PC-3 (cell line): ENCODE measurements at regions not wholly inside any gene's neighbourhood (a gene's known extent, or its start where the extent isn't known, plus 50 kb on each side); places are given as distances from the start of the nearest gene placed in this dataset.

Experiments
- EZH2 ChIP-seq: fragments of 300-600 bp; sonication (generic); IDR thresholded peaks from one replicate; pipeline ENCODE4 v1.6.1; 2017; ENCODE audit warnings: antibody characterized with exemption, mild to moderate bottlenecking, low read length; ENCODE audit not compliant: unreplicated experiment
- EZH2phosphoT487 ChIP-seq: fragments of 300-600 bp; sonication (generic); IDR thresholded peaks from 2 replicates; pipeline ENCODE4 v1.6.1; 2018; ENCODE audit warnings: mild to moderate bottlenecking, antibody characterized with exemption, low read length, borderline replicate concordance
- TF ChIP-seq, protein P1 (sequence below): fragments of 300-600 bp; sonication (generic); conservative IDR thresholded peaks from 2 replicates; pipeline ENCODE4 v1.5.1; 2017; ENCODE audit warnings: antibody characterized with exemption, low read depth, mild to moderate bottlenecking, low read length

DNA sequence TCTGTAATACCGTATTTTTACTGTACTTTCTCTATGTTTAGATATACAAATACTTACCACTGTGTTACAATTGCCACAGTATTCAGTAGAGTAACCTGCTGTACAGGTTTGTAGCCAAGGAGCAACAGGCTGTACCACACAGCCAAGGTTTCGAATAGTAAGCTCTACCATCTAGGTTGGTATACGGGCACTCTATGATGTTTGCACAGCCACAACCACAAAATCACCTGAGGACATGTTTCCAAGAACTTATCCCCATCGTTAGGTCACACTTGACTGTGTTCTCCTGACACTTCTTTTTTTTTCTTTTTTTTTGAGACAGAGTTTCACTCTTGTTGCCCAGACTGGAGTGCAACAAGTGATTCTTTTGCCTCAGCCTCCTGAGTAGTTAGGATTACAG lies 134.6 kb upstream of the TRIM24 start:
- TF ChIP-seq, protein P1, sequence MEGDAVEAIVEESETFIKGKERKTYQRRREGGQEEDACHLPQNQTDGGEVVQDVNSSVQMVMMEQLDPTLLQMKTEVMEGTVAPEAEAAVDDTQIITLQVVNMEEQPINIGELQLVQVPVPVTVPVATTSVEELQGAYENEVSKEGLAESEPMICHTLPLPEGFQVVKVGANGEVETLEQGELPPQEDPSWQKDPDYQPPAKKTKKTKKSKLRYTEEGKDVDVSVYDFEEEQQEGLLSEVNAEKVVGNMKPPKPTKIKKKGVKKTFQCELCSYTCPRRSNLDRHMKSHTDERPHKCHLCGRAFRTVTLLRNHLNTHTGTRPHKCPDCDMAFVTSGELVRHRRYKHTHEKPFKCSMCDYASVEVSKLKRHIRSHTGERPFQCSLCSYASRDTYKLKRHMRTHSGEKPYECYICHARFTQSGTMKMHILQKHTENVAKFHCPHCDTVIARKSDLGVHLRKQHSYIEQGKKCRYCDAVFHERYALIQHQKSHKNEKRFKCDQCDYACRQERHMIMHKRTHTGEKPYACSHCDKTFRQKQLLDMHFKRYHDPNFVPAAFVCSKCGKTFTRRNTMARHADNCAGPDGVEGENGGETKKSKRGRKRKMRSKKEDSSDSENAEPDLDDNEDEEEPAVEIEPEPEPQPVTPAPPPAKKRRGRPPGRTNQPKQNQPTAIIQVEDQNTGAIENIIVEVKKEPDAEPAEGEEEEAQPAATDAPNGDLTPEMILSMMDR = no peak
- TF ChIP-seq EZH2phosphoT487 = no peak
- no peak for TF ChIP-seq EZH2
